Adrenal gland (tissue), 9 donors: ENCODE measurements at regions not wholly inside any gene's neighbourhood (a gene's known extent, or its start where the extent isn't known, plus 50 kb on each side); places are given as distances from the start of the nearest gene placed in this dataset.

Experiments used
- DNase-seq, 7 donors: peaks; one replicate each; pipeline ENCODE4 v3.0.0-alpha.2; 2019 to 2020
- H3K27ac ChIP-seq, 5 donors: fragments of 200-600 bp; sonication (generic) in 4 of 5; 1 replicate in 3 of 5; 2 replicates in 2 of 5; pipeline versions ENCODE4 v1.5.1 to v1.8.0; 2016 to 2020; ENCODE audit warnings: mild to moderate bottlenecking in 1 of 5
- H3K27me3 ChIP-seq: fragments of 200-600 bp; 2 replicates; pipeline ENCODE4 v1.8.0; 2021
- H3K36me3 ChIP-seq, 2 donors: fragments of 200-600 bp; replicated peaks in 1 of 2; 1 replicate in 1 of 2; 2 replicates in 1 of 2; pipeline versions ENCODE4 v1.5.1 to v1.8.0; 2018 to 2022
- H3K4me1 ChIP-seq, 2 donors: fragments of 200-600 bp; replicated peaks in 1 of 2; 1 replicate in 1 of 2; 2 replicates in 1 of 2; pipeline versions ENCODE4 v1.5.1 to v1.8.0; 2018 to 2021
- H3K4me3 ChIP-seq, 4 donors: fragments of 200-600 bp; sonication (generic) in 3 of 4; one replicate each; pipeline ENCODE4 v1.5.1; 2016 to 2018
- H3K9me3 ChIP-seq, 3 donors: fragments of 200-600 bp; sonication (generic) in 1 of 3; replicated peaks in 1 of 3; 1 replicate in 2 of 3; 2 replicates in 1 of 3; pipeline versions ENCODE4 v1.5.1 to v1.8.0; 2016 to 2021
- CTCF ChIP-seq, 6 experiments: fragments of 450-650 bp in 4 of 6; fragments of 200-600 bp in 2 of 6; sonication (generic) in 1 of 6; IDR thresholded peaks; 1 replicate in 5 of 6; 2 replicates in 1 of 6; pipeline versions ENCODE4 v1.5.1 to v1.8.0; 2016 to 2021; ENCODE audit warnings: antibody characterized with exemption in 6 of 6, mild to moderate bottlenecking in 2 of 6, moderate library complexity in 1 of 6
- POLR2A ChIP-seq, 2 donors: fragments of 450-650 bp; IDR thresholded peaks; one replicate each; pipeline ENCODE4 v1.6.1; 2017; ENCODE audit warnings: antibody characterized with exemption in 2 of 2, mild to moderate bottlenecking in 2 of 2, moderate library complexity in 1 of 2
- WGBS, 4 donors: extraction: QIAGEN DNeasy Blood & Tissue Kit in 2 of 4; methylation state at CpG; one replicate each; pipeline versions ENCODE4 v1.1.5 to v1.1.7; 2013 to 2017; 5-methylcytosine and 5-hydroxymethylcytosine counted together
- intact Hi-C, 2 donors: fragments of 100-400 bp; cut with DNase I; formaldehyde crosslinking; loops; one replicate each; pipeline versions ENCODE4 v1.14.1 to v1.15.0; 2022 to 2023
- donor health status: healthy with polysubstance abuse.
- donor health status: Bipolar disorder and iron deficiency.
- donor health status: DM: yes; HTN: yes; CAD: no.
- donor health status: DM: no; HTN: no; CAD: no.
- donor health status: DM: no; HTN: no; CAD: no.

- DNase-seq = no peak
- H3K4me3 ChIP-seq = no peak overlapping the region
- H3K27ac ChIP-seq = no peak overlapping the region
- TF ChIP-seq POLR2A (IDR thresholded peaks at IDR 0.05) (no peak), CTCF (IDR thresholded peaks at IDR 0.05) (no peak)
- no peaks in the 10 kb centered on the region for H3K36me3 ChIP-seq
- intact Hi-C loops = no loop called here
- no peaks in the 10 kb centered on the region for H3K4me1 ChIP-seq
- H3K27me3 ChIP-seq = no peaks in the 10 kb centered on the region
- 80 to 87% (median 85%) methylated on average over 2 of the region's 2 CpGs for WGBS, 4 donors
- no peaks in the 10 kb centered on the region for H3K9me3 ChIP-seq
Measured at GRCh38 chr2:52000151-52000855, 968.4 kb upstream of the NRXN1 start.

GRCh38 chr2:51998890-51999289 is 967.0 kb upstream of the NRXN1 start:
- 77 to 100% (median 87%) methylated on average over 1 to 3 of the region's 3 CpGs for WGBS, 4 donors
- Histone ChIP-seq H3K27me3 (no peaks in the 10 kb centered on the region), H3K4me3 (no peak overlapping the region), H3K27ac (no peak overlapping the region), H3K9me3 (no peaks in the 10 kb centered on the region), H3K4me1 (no peaks in the 10 kb centered on the region), H3K36me3 (no peaks in the 10 kb centered on the region)
- intact Hi-C loops = no loop called here
- no peak for DNase-seq
- no peak for TF ChIP-seq CTCF (IDR thresholded peaks at IDR 0.05)
- TF ChIP-seq POLR2A (IDR thresholded peaks at IDR 0.05) = no peak

GRCh38 chr2:51997571-51997970 is 965.6 kb upstream of the NRXN1 start:
- no peaks in the 10 kb centered on the region for H3K9me3 ChIP-seq
- H3K27me3 ChIP-seq = no peaks in the 10 kb centered on the region
- H3K4me3 ChIP-seq = no peak overlapping the region
- WGBS, 4 donors = 74 to 94% (median 84%) methylated on average over 2 of the region's 2 CpGs
- H3K36me3 ChIP-seq = no peaks in the 10 kb centered on the region
- no peak overlapping the region for H3K27ac ChIP-seq
- TF ChIP-seq POLR2A (IDR thresholded peaks at IDR 0.05) (no peak), CTCF (IDR thresholded peaks at IDR 0.05) (no peak)
- H3K4me1 ChIP-seq = no peaks in the 10 kb centered on the region
- no peak for DNase-seq
- intact Hi-C loops = no loop called here

GRCh38 chr2:51995293-51995692 is 963.4 kb upstream of the NRXN1 start:
- WGBS, 4 donors = 71 to 81% (median 75%) methylated on average over 1 of the region's 1 CpG
- intact Hi-C loops = no loop called here

More at GRCh38 chr2:51995293-51995692, 963.4 kb upstream of the NRXN1 start:
- Histone ChIP-seq H3K36me3 (no peaks in the 10 kb centered on the region), H3K27me3 (no peaks in the 10 kb centered on the region), H3K9me3 (no peaks in the 10 kb centered on the region), H3K4me3 (no peak overlapping the region), H3K27ac (no peak overlapping the region), H3K4me1 (no peaks in the 10 kb centered on the region)
- TF ChIP-seq POLR2A (IDR thresholded peaks at IDR 0.05) = no peak
- TF ChIP-seq CTCF (IDR thresholded peaks at IDR 0.05) = no peak
- DNase-seq = no peak
